ENCODE measurements at regions not wholly inside any gene's neighbourhood (a gene's known extent, or its start where the extent isn't known, plus 50 kb on each side); places are given as distances from the start of the nearest gene placed in this dataset.

- Histone ChIP-seq H3K4me3 (ENCODE audit: insufficient read depth, low read length, poor library complexity, severe bottlenecking) (no peak overlapping the region), H3K4me2 (ENCODE audit: low read depth, low read length, poor library complexity, severe bottlenecking) (no peak overlapping the region), H3K27me3 (ENCODE audit: low read length) (no peaks in the 10 kb centered on the region), H3F3A (ENCODE audit: insufficient read depth) (no peaks in the 10 kb centered on the region), H4K20me1 (ENCODE audit: low read depth, low read length) (no peaks in the 10 kb centered on the region), H3K9me2 (replicated peaks; ENCODE audit: insufficient read depth, low read length) (no peaks in the 10 kb centered on the region), H3K9ac (ENCODE audit: low read length) (no peak overlapping the region), H3K27ac (ENCODE audit: low read depth, low read length) (no peak overlapping the region), H3K9me3 (ENCODE audit: insufficient read depth, low read length) (no peaks in the 10 kb centered on the region), H2AFZ (ENCODE audit: low read depth, low read length, severe bottlenecking) (no peak overlapping the region), H3K79me2 (ENCODE audit: insufficient read depth, low read length) (no peaks in the 10 kb centered on the region), H3K36me3 (ENCODE audit: low read length) (no peaks in the 10 kb centered on the region)
- TF ChIP-seq CTCF (IDR thresholded peaks at IDR 0.05; ENCODE audit: insufficient read depth, low read length, poor library complexity, severe bottlenecking) (no peak), EZH2phosphoT487 (conservative IDR thresholded peaks at IDR 0.05; ENCODE audit: low read length) (no peak)
Measured at GRCh38 chr1:177659281-177659680, 310.6 kb downstream of the SEC16B start.

DNA sequence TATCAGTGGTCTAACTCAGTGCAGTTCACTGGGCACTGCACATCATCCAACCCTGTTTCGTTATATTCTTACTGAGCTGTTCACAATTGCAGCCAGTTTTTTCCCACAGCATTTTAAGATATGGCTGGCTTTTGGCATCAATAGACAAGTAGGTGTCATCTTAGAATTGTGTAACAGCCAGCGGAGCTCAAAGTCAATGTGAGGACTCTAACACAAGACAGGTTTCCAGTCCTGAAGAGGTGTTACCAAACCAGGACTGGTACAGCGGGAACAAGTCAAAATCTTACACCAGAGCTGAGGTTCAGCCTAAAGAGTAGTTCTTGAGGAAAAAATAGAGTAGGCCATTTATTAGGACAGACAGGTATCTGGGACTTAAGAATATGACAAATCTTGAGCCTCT lies 313.3 kb downstream of the SEC16B start:
- TF ChIP-seq EZH2phosphoT487 (conservative IDR thresholded peaks at IDR 0.05; ENCODE audit: low read length) (no peak), CTCF (IDR thresholded peaks at IDR 0.05; ENCODE audit: insufficient read depth, low read length, poor library complexity, severe bottlenecking) (no peak)
- Histone ChIP-seq H3K27me3 (ENCODE audit: low read length) (no peaks in the 10 kb centered on the region), H3K36me3 (ENCODE audit: low read length) (no peaks in the 10 kb centered on the region), H4K20me1 (ENCODE audit: low read depth, low read length) (no peaks in the 10 kb centered on the region), H3F3A (ENCODE audit: insufficient read depth) (no peaks in the 10 kb centered on the region), H3K9me2 (replicated peaks; ENCODE audit: insufficient read depth, low read length) (no peaks in the 10 kb centered on the region), H2AFZ (ENCODE audit: low read depth, low read length, severe bottlenecking) (no peak overlapping the region), H3K79me2 (ENCODE audit: insufficient read depth, low read length) (no peaks in the 10 kb centered on the region), H3K9me3 (ENCODE audit: insufficient read depth, low read length) (no peaks in the 10 kb centered on the region), H3K9ac (ENCODE audit: low read length) (no peak overlapping the region), H3K4me2 (ENCODE audit: low read depth, low read length, poor library complexity, severe bottlenecking) (no peak overlapping the region), H3K4me3 (ENCODE audit: insufficient read depth, low read length, poor library complexity, severe bottlenecking) (no peak overlapping the region), H3K27ac (ENCODE audit: low read depth, low read length) (no peak overlapping the region)

DNA sequence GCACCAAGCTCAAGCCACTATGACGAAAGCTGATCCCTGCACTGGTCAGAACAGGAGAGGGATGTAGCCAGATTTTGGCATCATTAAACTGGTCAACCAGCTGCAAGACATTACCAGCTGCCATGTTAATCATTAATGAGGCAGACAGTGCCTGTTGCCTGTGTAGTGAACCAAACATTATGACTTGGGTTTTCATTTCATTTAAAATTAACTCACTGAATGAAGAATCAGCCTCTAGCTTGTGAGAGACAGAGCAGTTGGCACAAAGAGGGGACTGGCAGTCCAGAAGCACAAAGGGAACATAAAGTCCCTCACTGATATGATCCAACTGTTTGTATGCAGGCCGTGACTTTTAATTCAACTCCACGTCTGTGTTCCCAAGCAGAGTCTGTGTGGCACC lies 318.9 kb downstream of the SEC16B start:
- no peak overlapping the region for H3K4me2 ChIP-seq (ENCODE audit: low read depth, low read length, poor library complexity, severe bottlenecking)
- no peaks in the 10 kb centered on the region for H3F3A ChIP-seq (ENCODE audit: insufficient read depth)
- H3K9me2 ChIP-seq (replicated peaks; ENCODE audit: insufficient read depth, low read length) = no peaks in the 10 kb centered on the region
- H3K36me3 ChIP-seq (ENCODE audit: low read length) = no peaks in the 10 kb centered on the region
- no peak overlapping the region for H2AFZ ChIP-seq (ENCODE audit: low read depth, low read length, severe bottlenecking)
- no peak overlapping the region for H3K4me3 ChIP-seq (ENCODE audit: insufficient read depth, low read length, poor library complexity, severe bottlenecking)
- no peak overlapping the region for H3K27ac ChIP-seq (ENCODE audit: low read depth, low read length)
- H3K9me3 ChIP-seq (ENCODE audit: insufficient read depth, low read length) = no peaks in the 10 kb centered on the region
- no peaks in the 10 kb centered on the region for H3K27me3 ChIP-seq (ENCODE audit: low read length)
- no peaks in the 10 kb centered on the region for H4K20me1 ChIP-seq (ENCODE audit: low read depth, low read length)
- TF ChIP-seq EZH2phosphoT487 (conservative IDR thresholded peaks at IDR 0.05; ENCODE audit: low read length) (no peak), CTCF (IDR thresholded peaks at IDR 0.05; ENCODE audit: insufficient read depth, low read length, poor library complexity, severe bottlenecking) (no peak)
- H3K9ac ChIP-seq (ENCODE audit: low read length) = no peak overlapping the region
- no peaks in the 10 kb centered on the region for H3K79me2 ChIP-seq (ENCODE audit: insufficient read depth, low read length)

All from SU-DHL-6 (cell line).